Retina (tissue), 1 donor: ENCODE measurements at regions not wholly inside any gene's neighbourhood (a gene's known extent, or its start where the extent isn't known, plus 50 kb on each side); places are given as distances from the start of the nearest gene placed in this dataset.
"Not testable (repeated sequence)": the region's sequence is repeated elsewhere in the genome, so short reads cannot be mapped to it uniquely, and the experiment has no call there.

Experiments used
- DNase-seq: peaks from one replicate; pipeline ENCODE4 v3.0.0-alpha.2; 2016

DNA sequence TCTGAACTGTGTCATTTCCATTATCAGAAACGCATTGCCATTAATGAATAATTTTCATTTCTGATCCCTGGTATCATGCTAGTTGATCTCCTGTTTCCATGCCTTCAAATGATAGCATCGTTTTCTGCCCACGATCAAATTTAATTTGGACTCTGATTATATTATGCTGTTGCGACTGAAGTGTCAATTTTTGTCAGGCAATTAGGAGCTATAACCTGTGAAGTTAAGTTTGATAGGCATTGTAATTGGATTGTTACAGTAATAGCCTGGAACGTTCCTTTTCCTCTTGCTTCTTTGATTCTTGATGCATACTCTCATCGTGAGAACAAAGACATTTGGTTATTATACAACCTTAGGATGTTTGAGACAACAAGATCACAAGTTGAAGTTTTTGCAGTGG is 356.3 kb downstream of the VRK1 start:
- DNase-seq = no peak

DNA sequence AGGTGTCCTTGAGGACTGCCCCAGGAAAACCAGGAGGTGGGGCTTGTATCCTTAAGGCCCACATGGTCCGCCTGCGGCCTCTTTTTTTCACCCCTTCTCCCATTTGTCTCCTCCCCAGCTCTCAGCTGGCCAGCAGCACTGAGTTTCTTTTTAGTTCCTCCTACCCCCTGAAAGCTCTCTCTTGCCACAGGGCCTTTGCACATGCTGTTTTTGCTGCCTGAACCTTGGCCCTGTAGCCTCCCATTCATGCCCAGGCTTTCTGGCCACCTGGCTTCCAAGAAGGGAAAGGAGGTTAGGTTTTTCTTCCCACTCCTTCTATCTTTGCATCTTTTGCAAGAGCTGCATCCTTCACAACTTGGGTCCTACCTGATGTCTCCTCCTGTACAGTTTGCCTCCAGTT is 358.1 kb downstream of the VRK1 start:
- no peak for DNase-seq

DNA sequence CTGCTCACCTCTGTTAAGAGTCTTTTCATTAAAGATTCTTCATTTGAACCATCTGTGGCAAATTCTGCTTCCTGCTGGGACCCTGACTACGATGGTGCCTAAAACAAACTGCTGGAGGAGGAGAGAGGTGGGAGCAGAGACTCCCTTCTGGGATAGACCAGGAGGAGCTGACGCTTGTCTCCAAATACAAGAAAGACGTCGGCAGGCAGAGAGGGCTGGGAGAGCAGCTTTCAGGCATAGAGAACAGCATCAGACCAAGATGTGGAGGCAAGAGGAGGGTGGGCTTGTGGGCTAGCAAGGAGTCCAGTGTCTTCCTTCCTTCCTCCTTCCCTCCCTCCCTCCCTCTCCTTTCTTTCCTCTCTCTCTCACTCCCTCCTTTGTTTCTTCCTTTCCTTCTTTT is 358.6 kb downstream of the VRK1 start:
- DNase-seq = no peak

DNA sequence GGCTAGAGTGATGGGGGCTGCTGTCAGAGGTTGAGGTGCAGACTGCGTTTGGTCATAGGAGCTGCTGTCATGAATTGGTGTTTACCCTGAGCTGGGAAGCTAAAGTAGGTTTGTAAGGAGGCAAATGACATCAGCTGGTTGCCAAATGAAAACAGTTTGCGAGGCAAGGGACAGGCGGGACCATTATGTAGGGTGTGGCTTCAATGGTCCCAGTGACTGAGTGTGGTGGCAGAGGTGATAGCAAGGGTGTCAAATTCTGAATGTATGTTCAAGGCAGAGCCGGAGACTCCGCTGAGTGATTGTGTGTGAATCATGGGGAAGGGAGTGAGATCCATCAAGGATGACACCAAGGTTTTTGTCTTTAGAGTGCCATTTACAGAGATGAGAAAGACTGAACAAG is 359.5 kb downstream of the VRK1 start:
- no peak for DNase-seq

DNA sequence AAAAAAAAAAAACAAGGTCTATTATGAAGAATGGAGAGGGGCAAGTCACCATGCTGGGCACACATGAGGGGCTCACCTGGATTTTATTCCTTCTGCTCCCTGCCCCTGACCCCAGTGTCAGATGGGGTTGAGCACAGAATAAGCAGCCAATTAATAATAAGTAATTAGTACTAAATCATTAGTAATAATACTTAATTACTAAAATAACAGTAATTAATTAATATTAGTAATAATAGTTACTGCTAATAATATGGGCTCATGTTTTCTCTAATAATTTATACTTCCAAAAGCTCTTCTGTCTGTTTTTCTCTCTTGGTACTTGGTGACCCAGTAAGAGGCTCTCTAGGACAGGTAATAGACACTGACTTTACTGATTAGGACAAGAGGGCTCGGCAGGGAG is 360.9 kb downstream of the VRK1 start:
- DNase-seq = no peak

DNA sequence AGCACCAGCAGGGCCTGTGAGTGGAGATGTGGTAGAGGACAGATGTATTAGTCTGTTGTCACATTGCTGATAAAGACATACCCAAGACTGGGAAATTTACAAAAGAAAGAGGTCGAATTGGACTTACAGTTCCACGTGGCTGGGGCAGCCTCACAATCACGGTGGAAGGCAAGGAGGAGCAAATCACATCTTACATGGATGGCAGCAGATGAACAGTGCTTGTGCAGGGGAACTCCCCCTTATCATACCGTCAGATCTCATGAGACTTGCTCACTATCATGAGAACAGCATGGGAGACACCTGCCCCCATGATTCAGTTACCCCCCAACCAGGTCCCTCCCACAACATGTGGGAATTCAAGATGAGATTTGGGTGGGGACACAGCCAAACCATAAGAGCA is 361.9 kb downstream of the VRK1 start:
- no peak for DNase-seq

DNA sequence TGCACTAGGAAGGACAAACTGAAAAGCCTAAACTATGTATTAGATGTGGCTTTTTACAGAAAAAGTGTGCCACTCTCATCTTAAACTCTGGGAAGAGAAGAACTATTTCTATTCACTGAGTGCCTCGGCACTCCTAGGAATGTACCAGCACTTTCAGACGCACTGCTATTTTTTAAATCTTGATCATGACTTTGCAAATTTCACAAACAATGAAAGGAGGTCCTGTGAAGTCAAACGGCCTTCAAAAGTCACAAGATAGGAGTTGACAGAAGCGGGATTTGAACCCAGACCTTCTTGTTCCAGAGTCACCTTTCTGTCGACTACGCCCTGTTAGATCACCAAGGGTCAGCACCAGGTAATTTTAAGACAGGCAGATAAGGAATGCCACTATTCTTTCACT is 365.4 kb downstream of the VRK1 start:
- DNase-seq = no peak

DNA sequence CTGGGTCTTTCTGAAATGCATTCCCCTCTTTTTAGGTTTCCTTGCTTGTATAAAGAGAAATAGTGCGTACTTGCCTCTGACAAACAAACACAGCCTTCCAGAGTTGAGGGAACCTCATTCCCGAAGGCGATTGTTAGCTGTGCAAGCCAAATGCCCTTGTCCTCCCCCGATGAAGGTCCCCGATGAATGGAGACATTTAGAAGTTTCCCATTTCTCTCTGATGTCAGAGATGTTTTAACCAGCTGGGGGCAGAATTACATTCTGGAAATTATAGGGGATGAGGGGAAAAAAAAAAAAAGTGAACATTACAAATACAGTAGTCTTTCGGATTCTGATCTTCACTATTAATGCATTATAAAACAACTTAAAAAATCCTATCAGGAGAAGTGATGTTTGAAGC is 366.8 kb downstream of the VRK1 start:
- no peak for DNase-seq

DNA sequence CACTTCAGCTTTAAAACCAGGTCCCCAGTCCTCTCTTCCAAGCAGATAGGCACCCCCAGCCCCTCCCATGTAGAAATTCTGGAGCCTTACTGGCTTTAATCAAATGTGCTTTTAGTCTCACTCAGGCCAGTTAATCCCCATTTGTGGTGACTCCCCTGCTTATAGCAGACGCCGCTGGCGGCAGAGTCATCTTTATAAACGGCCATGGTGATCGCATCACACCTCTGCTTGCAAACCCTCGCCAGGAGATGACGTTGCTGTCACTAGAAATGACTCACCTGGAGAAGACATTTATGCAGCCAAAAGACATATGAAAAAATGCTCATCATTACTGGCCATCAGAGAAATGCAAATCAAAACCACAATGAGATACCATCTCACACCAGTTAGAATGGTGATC is 369.3 kb downstream of the VRK1 start:
- DNase-seq = no peak

DNA sequence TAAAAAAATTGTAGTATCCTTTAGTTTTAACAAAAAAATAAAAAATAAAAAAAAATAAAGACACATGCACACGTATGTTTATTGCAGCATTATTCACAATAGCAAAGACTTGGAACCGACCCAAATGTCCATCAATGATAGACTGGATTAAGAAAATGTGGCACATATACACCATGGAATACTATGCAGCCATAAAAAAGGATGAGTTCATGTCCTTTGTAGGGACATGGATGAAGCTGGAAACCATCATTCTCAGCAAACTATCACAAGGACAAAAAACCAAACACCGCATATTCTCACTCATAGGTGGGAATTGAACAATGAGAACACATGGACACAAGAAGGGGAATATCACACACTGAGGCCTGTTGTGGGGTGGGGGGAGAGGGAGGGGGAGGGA is 370.4 kb downstream of the VRK1 start:
- not testable (repeated sequence) for DNase-seq

DNA sequence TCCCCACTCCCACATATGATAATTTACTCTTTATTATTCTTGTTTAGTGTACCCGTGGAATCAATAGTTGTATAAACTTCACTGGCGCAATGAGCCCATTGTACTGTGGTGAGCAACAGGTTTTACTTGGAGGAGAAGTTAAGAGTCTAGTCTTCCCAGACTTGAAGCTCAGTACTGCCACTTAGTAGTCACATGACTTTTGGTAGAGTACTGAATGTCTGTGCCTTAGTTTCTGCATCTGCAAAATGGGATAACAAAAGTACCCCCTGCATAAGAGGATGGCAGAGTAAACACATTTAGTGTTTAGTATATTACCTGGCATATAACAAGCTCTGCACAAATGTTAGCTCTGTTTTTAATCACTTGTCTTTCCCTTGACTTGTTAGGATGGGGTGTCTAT is 375.5 kb downstream of the VRK1 start:
- no peak for DNase-seq

DNA sequence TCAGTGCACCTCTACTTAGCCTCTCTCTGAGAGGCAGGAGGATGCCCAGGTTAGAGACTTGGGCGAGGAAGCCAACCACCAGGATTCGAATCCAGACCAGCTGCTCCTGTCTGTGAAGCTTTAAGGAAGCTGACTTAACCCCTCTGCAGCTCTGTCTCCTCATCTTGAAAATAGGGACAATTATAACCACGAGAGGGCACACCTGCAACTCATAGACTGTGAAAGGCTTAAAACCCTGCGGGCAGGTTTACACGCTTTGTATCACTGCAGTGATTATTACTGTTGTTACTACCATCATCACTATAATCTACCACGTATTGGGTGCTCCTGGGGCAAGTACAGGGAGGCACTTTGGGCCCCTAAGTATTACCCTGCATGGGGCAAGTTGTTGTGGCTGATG is 379.8 kb downstream of the VRK1 start:
- DNase-seq = no peak

DNA sequence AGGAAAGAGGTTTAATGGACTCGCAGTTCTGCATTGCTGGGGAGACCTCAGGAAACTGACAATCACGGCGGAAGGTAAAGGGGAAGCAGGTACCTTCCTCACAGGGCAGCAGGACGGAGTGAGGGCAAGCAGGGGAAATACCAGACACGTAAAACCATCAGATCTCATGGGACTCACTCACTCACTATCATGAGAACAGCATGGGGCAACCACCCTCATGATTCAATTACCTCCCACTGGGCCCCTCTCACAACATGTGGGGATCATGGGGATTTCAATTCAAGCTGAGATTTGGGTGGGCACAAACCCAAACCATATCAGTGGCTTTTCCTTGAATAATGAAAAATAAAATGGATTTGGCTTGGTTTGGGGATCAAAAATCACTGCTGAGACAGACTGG is 380.5 kb downstream of the VRK1 start:
- no peak for DNase-seq

DNA sequence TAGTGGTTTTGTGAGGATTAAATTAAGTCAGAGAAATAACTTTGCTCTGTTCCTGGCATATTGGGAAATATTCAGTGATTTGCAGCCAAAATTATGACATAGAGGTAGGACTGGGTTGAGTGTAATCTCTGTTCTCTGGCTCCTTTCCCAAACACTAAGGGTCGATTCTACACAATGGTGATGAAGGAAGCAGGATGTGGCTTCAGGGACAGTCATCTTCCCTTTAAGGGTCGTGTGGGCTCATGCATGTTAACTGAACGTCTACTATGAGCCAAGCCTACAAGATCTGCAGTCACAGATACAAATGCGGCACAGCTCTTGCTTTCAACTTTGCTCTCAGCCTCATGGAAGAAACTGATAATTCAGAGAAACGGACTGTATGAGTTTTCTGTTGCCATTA is 381.6 kb downstream of the VRK1 start:
- DNase-seq = no peak

DNA sequence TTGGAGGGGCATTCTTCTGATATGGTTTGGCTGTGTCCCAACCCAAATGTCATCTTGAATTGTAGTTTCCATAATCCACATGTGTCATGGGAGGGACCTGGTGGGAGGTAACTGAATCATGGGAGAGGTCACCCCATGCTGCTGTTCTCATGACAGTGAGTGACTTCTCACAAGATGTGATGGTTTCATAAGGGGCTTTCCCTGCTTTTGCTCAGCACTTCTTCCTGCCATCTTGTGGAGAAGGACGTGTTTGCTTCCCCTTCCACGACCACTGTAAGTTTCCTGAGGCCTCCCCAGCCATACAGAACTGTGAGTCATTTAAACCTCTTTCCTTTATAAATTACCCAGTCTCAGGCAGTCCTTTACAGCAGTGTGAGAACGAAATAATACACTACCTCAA is 382.4 kb downstream of the VRK1 start:
- DNase-seq = no peak

DNA sequence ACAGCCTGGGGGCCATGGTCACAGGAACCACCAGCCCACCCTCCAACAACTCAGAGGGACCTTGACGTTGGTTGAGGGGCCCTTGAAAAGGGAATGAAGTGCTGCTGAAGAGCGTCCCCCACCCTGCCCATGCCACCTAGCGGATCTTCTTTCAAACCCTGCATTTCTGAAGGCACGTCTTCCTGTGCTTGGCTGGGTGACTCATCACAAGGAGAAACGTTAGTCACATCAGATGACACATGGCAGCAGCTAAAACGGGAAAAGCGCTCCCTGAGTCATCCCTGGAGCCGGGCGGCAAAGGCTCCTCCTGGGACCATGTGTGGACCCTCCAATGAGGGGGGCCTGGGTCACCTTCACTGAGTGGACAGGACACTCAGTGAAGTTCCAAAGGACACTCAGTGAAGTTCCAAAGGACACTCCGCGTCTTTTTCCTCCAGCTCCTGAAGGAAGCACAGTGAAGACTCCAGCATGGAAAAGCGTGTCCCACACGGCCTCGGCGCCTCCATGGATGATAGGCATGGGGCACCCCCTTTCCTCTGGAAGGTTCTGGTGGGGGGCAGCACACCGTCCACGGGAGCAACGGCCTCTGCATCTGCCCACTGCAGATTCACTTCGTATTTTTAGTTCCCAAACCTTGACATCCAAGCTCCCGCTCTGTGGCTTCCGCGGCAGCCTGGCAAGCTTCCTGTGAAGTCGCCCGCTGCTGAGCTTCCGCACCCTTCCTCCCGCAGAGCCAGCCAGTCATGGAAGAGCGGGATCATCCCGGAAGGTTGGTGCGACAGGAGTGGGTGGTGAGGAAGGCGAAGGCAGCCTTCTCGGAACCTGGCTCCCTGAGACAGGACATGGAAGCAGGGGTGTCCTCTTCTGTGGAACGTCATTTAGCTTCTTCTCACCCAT is 383.4 kb downstream of the VRK1 start:
- no peak for DNase-seq

DNA sequence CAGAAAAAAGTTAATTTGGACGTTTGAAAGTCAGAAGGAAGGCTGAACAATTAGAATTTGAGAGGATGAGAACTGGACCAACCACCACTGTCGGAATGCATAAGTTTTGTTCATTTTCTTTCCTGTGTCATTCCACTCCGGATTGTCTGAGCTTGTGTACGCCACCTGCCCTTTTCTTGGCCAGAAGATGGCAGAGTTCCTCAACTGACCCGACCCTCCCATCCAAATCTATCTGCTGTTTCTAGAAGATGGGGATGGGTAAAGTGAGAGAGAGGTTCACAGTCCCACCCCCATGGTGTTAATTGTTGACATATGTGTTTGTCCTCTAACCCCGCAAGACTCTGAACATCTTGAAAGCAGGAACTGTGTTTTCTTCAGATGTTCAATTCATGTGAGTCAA is 388.0 kb downstream of the VRK1 start:
- DNase-seq = peak; percentile 24

DNA sequence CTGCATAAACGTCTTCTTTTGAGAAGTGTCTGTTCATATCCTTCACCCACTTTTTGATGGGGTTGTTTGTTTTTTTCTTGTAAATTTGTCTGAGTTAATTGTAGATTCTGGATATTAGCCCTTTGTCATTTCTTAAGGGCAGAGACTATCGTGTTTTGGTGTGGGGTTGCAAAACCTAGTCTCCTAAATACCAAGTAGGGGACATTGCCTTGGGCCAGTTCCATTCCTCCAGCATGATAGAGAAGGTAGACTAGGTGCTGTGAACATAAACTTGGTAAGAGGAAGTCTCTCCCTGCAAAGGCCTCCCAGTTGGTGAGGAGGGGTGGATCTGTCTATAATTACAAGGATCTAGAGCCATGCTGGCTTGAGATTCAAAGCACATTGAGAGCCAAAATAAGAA is 390.7 kb downstream of the VRK1 start:
- DNase-seq = no peak

DNA sequence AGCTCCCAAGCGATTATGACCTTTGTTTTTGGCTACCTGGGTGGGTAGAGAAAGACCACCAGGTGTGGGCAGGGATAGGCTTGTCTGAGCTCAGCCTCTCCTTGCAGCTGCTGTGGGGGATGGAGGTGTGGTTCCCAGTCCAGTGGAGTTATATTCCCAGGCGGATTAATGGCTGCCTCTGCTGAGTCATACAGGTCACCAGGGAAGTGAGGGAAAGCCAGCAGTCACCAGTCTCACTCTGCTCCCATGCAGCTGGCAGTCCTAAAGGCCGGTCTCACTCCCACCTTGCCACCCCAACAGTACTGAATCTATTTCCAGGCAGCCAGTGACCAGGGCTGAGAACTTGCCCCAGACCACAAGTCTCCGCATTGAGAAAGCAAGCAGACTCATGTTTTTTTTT is 399.2 kb downstream of the VRK1 start:
- DNase-seq = no peak

DNA sequence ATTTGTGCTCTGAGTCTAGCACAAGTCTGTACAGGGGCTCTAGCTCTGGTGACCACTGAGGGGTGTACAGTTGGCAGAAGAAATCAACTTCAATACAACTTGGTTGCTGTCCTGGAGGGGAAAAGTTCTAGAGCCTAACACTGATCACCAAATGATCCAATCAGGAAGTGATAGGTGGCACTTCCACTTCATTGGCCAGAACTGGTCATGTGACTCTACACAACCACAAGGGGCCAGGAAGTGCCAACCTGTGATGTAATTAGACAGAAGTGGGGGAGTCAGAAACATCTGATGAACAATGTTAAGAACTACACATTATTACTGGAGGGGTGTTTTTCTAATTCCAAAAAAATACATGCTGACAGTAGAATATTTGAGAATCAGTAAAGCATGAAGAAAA is 401.6 kb downstream of the VRK1 start:
- DNase-seq = no peak

DNA sequence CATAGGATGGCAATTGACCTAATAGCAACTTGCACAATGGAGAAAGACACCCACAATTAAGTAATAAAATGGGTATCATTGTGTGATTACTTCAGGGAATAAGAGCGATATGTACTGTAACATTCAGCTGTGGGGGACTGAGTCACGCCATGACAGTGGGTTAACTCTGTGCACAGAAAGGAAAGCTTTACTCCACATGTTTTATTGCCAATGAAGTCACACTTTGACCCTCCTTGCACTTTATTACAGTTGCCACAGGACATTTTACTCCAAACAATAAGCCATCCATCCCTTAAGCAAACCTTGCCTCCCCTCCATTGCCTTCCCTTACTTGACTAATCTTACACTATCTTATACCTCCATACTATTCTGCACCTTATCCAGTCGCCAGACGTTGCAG is 403.1 kb downstream of the VRK1 start:
- DNase-seq = no peak

DNA sequence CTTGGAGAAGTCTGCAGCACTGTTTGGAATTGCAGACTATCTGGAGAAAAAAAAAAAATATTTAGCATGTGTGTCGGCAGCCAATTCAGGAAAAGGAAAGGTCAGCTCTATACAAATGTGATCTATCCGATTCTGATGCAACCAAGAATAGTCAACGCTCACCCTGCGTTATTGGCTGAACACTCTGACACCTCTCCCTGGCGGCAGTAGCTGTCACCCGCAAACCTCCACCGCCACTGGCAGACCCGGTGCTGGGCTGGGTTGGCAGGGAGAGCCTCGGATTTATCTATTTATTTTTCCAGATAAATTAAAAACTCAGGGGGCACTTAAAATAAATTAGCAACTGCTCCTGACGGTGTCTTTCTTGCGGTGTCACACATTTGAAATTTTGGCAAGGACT is 409.7 kb downstream of the VRK1 start:
- DNase-seq = no peak

DNA sequence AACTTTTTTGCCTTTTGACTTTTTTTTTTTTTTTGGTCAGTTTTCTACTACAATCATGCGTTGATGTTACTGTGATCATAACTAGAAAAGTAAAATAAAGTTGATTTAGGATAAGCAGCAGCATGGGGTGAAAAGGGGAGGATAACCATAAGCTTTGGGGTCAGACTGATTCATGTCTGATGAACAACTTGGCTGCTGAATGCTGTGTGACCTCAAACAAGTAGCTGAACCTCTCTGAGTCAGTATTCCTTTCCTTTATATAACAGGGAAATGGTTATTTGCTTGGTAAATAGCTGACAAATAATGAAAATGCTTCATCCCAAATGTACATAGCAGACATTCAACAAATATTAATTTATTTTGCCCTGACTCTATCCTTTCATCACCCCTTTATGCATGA is 413.0 kb downstream of the VRK1 start:
- no peak for DNase-seq

DNA sequence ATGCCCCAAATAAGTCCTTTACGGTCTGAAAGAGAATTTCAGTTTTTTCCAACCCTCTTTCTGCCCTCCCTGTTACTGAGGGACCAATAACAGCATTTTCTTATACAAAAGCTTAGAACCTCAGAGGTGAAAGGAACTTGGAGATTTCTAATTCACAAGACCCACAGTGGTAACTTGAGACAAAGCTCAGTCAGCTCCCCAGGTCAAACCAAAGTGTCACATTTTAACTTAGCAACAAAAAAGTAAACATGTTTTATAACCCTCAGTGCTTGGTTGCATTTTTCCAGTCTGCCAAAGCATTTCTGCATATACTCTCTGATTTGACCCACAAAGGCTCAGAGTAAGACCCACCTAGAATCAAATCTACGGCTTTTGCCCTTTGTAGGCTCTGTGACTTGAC is 415.2 kb downstream of the VRK1 start:
- no peak for DNase-seq

DNA sequence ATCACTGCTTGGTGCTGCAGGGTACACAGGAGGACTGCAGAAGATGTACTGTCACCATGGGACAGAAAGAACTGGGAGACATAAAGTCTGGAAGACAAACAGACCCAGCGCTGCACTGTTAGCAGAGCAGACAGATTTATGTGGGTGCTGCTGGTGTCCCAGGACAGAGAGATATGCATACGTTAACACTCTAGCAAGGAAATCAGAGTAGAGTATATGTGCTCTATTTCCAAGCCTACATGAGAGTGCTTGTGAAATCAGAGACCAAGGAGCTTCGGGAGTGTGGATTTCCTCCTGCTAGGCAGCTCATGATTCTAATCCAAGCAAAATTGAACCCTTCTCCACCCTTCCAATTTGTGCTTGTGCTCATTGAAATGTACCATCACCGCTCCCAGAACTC is 416.5 kb downstream of the VRK1 start:
- DNase-seq = no peak
